Lung (tissue), 11 donors: ENCODE measurements at regions not wholly inside any gene's neighbourhood (a gene's known extent, or its start where the extent isn't known, plus 50 kb on each side); places are given as distances from the start of the nearest gene placed in this dataset.

Experiments used
- ATAC-seq: fragments of 200-7000 bp; cut with Tn5 transposase; one replicate; pipeline ENCODE4 v1.9.1; 2020; ENCODE audit warnings: moderate number of reproducible peaks; ENCODE audit not compliant: insufficient read depth, low FRiP score
- DNase-seq, 3 donors: peaks; one replicate each; pipeline ENCODE4 v3.0.0-alpha.2; 2013 to 2017
- H3K27ac ChIP-seq, 2 donors: one replicate each; pipeline ENCODE4 v1.5.1; 2013; ENCODE audit warnings: mild to moderate bottlenecking in 2 of 2, moderate library complexity in 2 of 2, control low read depth in 1 of 2, inconsistent platforms in 1 of 2, low read depth in 1 of 2, low read length in 1 of 2
- H3K27me3 ChIP-seq, 3 donors: one replicate each; pipeline ENCODE4 v1.5.1; 2013; ENCODE audit warnings: low read length in 2 of 3; ENCODE audit not compliant: control insufficient read depth in 3 of 3, insufficient read depth in 3 of 3
- H3K36me3 ChIP-seq, 4 donors: one replicate each; pipeline ENCODE4 v1.5.1; 2013; ENCODE audit warnings: low read length in 4 of 4, mild to moderate bottlenecking in 1 of 4, moderate library complexity in 1 of 4; ENCODE audit not compliant: control insufficient read depth in 4 of 4, insufficient read depth in 4 of 4
- H3K4me1 ChIP-seq, 5 donors: one replicate each; pipeline ENCODE4 v1.5.1; 2013; ENCODE audit warnings: low read length in 5 of 5, mild to moderate bottlenecking in 2 of 5, moderate library complexity in 1 of 5; ENCODE audit not compliant: control insufficient read depth in 5 of 5, insufficient read depth in 5 of 5
- H3K4me3 ChIP-seq: one replicate; pipeline ENCODE4 v1.5.1; 2013; ENCODE audit warnings: mild to moderate bottlenecking, control low read depth, moderate library complexity
- H3K9ac ChIP-seq, 2 donors: one replicate each; pipeline ENCODE4 v1.5.1; 2013; ENCODE audit warnings: low read length in 2 of 2, control low read depth in 1 of 2; ENCODE audit not compliant: insufficient read depth in 1 of 2
- H3K9me3 ChIP-seq, 4 donors: one replicate each; pipeline ENCODE4 v1.5.1; 2013; ENCODE audit warnings: low read length in 3 of 4, mild to moderate bottlenecking in 1 of 4, moderate library complexity in 1 of 4; ENCODE audit not compliant: control insufficient read depth in 4 of 4, insufficient read depth in 3 of 4
- CTCF ChIP-seq: IDR thresholded peaks from 2 replicates; pipeline ENCODE4 v1.5.1; 2012; ENCODE audit warnings: mild to moderate bottlenecking; ENCODE audit errors: control extremely low read depth, extremely low read depth
- WGBS, 2 donors: extraction: QIAGEN DNeasy Blood & Tissue Kit; methylation state at CpG; one replicate each; pipeline ENCODE4 v1.1.7; 2013; 5-methylcytosine and 5-hydroxymethylcytosine counted together
- donor health status: control.
- donor health status: control.
- donor health status: Bipolar disorder and iron deficiency.
- donor health status: healthy.
- donor health status: DM: yes; HTN: yes; CAD: no.

- H3K4me1 ChIP-seq = peaks cover 0 to 18% (median 8%) of the 10 kb centered on the region in 5 donors
- ATAC-seq (no peak), DNase-seq (peak in 1 of 3 donors; percentile 23)
- no peak for TF ChIP-seq CTCF
- no peak overlapping the region for H3K27ac ChIP-seq
- H3K27me3 ChIP-seq = no peaks in the 10 kb centered on the region
- H3K36me3 ChIP-seq = no peaks in the 10 kb centered on the region
- peaks cover 0 to 3% (median 0%) of the 10 kb centered on the region in 4 donors for H3K9me3 ChIP-seq
- H3K4me3 ChIP-seq = no peak overlapping the region
- no peak overlapping the region for H3K9ac ChIP-seq
- WGBS, 2 donors = 39 to 77% methylated on average over 2 of the region's 2 CpGs
Observed at GRCh38 chr5:124252191-124252638, 494.2 kb downstream of the ZNF608 start.

DNA sequence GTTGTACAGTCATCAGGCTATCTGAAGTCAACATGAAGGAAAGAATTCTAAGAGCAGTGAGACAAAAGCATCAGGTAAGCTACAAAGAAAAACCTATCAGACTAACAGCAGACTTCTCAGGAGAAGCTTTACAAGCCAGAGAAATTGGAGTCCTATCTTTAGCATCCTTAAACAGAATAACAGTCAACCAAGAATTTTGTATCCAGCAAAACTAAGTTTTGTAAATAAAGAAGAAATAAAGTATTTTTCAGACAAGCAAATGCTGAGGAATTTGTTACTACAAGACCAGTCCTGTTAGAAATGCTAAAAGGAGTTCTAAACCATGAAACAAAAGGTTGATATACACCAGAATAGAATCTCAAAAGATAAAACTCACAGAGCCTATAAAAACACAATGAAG lies 501.2 kb downstream of the ZNF608 start:
- no peak for TF ChIP-seq CTCF
- ATAC-seq = no peak
- Histone ChIP-seq H3K9ac (no peak overlapping the region), H3K9me3 (peaks cover 0 to 7% (median under 1%) of the 10 kb centered on the region in 4 donors), H3K36me3 (no peaks in the 10 kb centered on the region), H3K27me3 (no peaks in the 10 kb centered on the region), H3K27ac (no peak overlapping the region), H3K4me3 (no peak overlapping the region), H3K4me1 (no peaks in the 10 kb centered on the region)
- no peak for DNase-seq

DNA sequence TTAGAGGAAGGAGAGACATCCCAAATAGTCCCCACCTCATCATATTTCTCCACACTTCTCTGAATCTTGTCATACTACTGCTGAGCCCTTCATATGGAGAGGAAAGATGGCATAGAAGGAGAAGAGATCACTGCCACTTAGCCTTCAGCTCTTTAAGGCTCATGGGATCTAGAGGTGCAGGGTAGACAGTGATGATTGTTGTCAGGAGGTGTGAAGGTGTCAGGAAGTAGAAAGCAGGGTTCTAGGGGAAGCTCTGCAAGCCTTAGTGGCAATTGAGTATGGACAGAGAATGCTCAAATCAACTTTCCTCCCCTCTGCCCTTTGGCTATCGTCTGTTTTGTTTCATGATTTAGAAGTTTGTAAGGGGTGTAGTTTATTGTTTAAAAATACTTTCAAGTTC lies 505.7 kb downstream of the ZNF608 start:
- Histone ChIP-seq H3K4me1 (peaks cover 0 to 19% (median 7%) of the 10 kb centered on the region in 5 donors), H3K27ac (no peak overlapping the region), H3K36me3 (no peaks in the 10 kb centered on the region), H3K27me3 (no peaks in the 10 kb centered on the region), H3K4me3 (no peak overlapping the region), H3K9me3 (peaks cover 0 to 7% (median 2%) of the 10 kb centered on the region in 4 donors), H3K9ac (no peak overlapping the region)
- ATAC-seq (no peak), DNase-seq (no peak)
- WGBS, 2 donors = 78 to 97% methylated on average over 1 of the region's 1 CpG
- no peak for TF ChIP-seq CTCF

GRCh38 chr5:124239572-124239971 lies 506.9 kb downstream of the ZNF608 start:
- no peaks in the 10 kb centered on the region for H3K27me3 ChIP-seq
- no peak for ATAC-seq
- no peak for DNase-seq
- 90 to 96% methylated on average over 3 of the region's 3 CpGs for WGBS, 2 donors
- no peak for TF ChIP-seq CTCF
- H3K9ac ChIP-seq = no peak overlapping the region
- peaks cover 0 to 24% (median 7%) of the 10 kb centered on the region in 5 donors for H3K4me1 ChIP-seq
- H3K36me3 ChIP-seq = no peaks in the 10 kb centered on the region
- no peak overlapping the region for H3K27ac ChIP-seq
- peaks cover 0 to 4% (median 1%) of the 10 kb centered on the region in 4 donors for H3K9me3 ChIP-seq
- no peak overlapping the region for H3K4me3 ChIP-seq
